ENCODE measurements at regions not wholly inside any gene's neighbourhood (a gene's known extent, or its start where the extent isn't known, plus 50 kb on each side); places are given as distances from the start of the nearest gene placed in this dataset.
A peak's percentile ranks its signal among the peaks of the same experiment; 100 is the strongest.

- no peak for DNase-seq (ENCODE audit: low read depth)
These were observed 137.1 kb downstream of the CTTN start for GRCh38 chr11:70535191-70535971.

- no peak for DNase-seq (ENCODE audit: low read depth)
These were observed 137.9 kb downstream of the CTTN start for GRCh38 chr11:70536051-70536877.

- no peak for DNase-seq (ENCODE audit: low read depth)
These were observed 139.5 kb downstream of the CTTN start for GRCh38 chr11:70537576-70538571.

- DNase-seq (ENCODE audit: low read depth) = no peak
These were observed 140.5 kb downstream of the CTTN start for GRCh38 chr11:70538641-70539359.

GRCh38 chr11:70539360-70540095 lies 141.2 kb downstream of the CTTN start:
- DNase-seq (ENCODE audit: low read depth) = no peak

GRCh38 chr11:70540196-70540595 lies 141.9 kb downstream of the CTTN start:
- no peak for DNase-seq (ENCODE audit: low read depth)

- DNase-seq (ENCODE audit: low read depth) = no peak
These were observed 142.8 kb downstream of the CTTN start for GRCh38 chr11:70541176-70541575.

GRCh38 chr11:70541699-70542098 lies 143.4 kb downstream of the CTTN start:
- no peak for DNase-seq (ENCODE audit: low read depth)

GRCh38 chr11:70542406-70542805 lies 144.1 kb downstream of the CTTN start:
- no peak for DNase-seq (ENCODE audit: low read depth)

GRCh38 chr11:70542811-70543210 lies 144.5 kb downstream of the CTTN start:
- DNase-seq (ENCODE audit: low read depth) = no peak

GRCh38 chr11:70543611-70544010 lies 145.3 kb downstream of the CTTN start:
- no peak for DNase-seq (ENCODE audit: low read depth)

- no peak for DNase-seq (ENCODE audit: low read depth)
These were observed 145.9 kb downstream of the CTTN start for GRCh38 chr11:70544067-70544773.

- peak; percentile 56 for DNase-seq (ENCODE audit: low read depth)
These were observed 146.7 kb downstream of the CTTN start for GRCh38 chr11:70544774-70545609.

GRCh38 chr11:70545610-70545912 lies 147.2 kb downstream of the CTTN start:
- DNase-seq (ENCODE audit: low read depth) = peak; percentile 40

- no peak for DNase-seq (ENCODE audit: low read depth)
These were observed 148.0 kb downstream of the CTTN start for GRCh38 chr11:70546191-70546940.

GRCh38 chr11:70547386-70547785 lies 149.1 kb downstream of the CTTN start:
- DNase-seq (ENCODE audit: low read depth) = no peak

GRCh38 chr11:70547821-70548670 lies 149.7 kb downstream of the CTTN start:
- no peak for DNase-seq (ENCODE audit: low read depth)
